GM19468 (cell line): ENCODE measurements at regions not wholly inside any gene's neighbourhood (a gene's known extent, or its start where the extent isn't known, plus 50 kb on each side); places are given as distances from the start of the nearest gene placed in this dataset.
"Not testable (repeated sequence)": the region's sequence is repeated elsewhere in the genome, so short reads cannot be mapped to it uniquely, and the experiment has no call there.

Experiments used
- ATAC-seq: cut with Tn5 transposase; IDR thresholded peaks from one replicate; pipeline ENCODE4 v1.9.1; 2021; ENCODE audit warnings: mild to moderate bottlenecking, moderate library complexity, moderate number of reproducible peaks; ENCODE audit not compliant: unreplicated experiment; ENCODE audit errors: extremely low read depth

GRCh38 chr11:110514967-110515366 lies 85.2 kb downstream of the FDX1 start:
- ATAC-seq: no peak

GRCh38 chr11:110517381-110517780 lies 87.6 kb downstream of the FDX1 start:
- not testable (repeated sequence) for ATAC-seq

- ATAC-seq: no peak
Measured at GRCh38 chr11:110518809-110519514, 89.2 kb downstream of the FDX1 start.

- no peak for ATAC-seq
Measured at GRCh38 chr11:110519796-110520195, 90.0 kb downstream of the FDX1 start.

GRCh38 chr11:110522471-110522870 lies 92.7 kb downstream of the FDX1 start:
- ATAC-seq: no peak

- no peak for ATAC-seq
Measured at GRCh38 chr11:110524238-110524637, 94.5 kb downstream of the FDX1 start.

- peak; percentile 81 for ATAC-seq
Measured at GRCh38 chr11:110525883-110526282, 96.1 kb downstream of the FDX1 start.

- ATAC-seq: peak; percentile 47
Measured at GRCh38 chr11:110526323-110526722, 96.6 kb downstream of the FDX1 start.
